Erythroblast (primary cell): ENCODE measurements at regions not wholly inside any gene's neighbourhood (a gene's known extent, or its start where the extent isn't known, plus 50 kb on each side); places are given as distances from the start of the nearest gene placed in this dataset.

Experiments
- GATA1 ChIP-seq: IDR thresholded peaks from 2 replicates; pipeline ENCODE4 v1.6.1; 2011; ENCODE audit warnings: low read depth, mild to moderate bottlenecking, control low read depth, low read length, moderate library complexity
- POLR2A ChIP-seq: IDR thresholded peaks from 2 replicates; pipeline ENCODE4 v1.6.1; 2011; ENCODE audit warnings: mild to moderate bottlenecking, low read length

- no peak for TF ChIP-seq POLR2A
- TF ChIP-seq GATA1 = no peak
Measured at GRCh38 chr1:98428864-98429263, 232.7 kb upstream of the SNX7 start.
